Activated CD4-positive, alpha-beta T cell treated with anti-CD3 and anti-CD28 coated beads for 4 hours (primary cell): ENCODE measurements at regions not wholly inside any gene's neighbourhood (a gene's known extent, or its start where the extent isn't known, plus 50 kb on each side); places are given as distances from the start of the nearest gene placed in this dataset.

ENCODE experiments used
- DNase-seq, 2 donors: peaks; one replicate each; pipeline ENCODE4 v3.0.0-alpha.2; 2020

DNA sequence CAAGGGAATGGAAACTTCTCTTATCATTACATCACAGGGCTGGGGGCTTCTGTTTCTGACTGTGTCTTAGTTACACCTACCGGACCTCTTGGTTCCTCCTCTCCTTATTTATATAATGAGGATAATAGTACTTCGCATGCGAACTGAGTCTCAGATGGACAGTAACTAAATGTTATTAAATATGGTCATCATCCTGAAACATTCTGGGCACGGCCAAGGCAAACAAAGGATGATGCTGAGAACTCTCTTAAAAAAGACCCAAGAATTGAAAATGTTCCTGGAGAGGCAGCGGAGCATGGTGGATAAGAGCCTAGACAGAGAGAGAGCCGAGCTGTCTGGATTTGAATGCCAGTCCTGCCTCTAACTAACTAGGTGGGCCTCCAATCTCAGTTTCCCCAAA is 119.8 kb upstream of the SASH1 start:
- no peak for DNase-seq

DNA sequence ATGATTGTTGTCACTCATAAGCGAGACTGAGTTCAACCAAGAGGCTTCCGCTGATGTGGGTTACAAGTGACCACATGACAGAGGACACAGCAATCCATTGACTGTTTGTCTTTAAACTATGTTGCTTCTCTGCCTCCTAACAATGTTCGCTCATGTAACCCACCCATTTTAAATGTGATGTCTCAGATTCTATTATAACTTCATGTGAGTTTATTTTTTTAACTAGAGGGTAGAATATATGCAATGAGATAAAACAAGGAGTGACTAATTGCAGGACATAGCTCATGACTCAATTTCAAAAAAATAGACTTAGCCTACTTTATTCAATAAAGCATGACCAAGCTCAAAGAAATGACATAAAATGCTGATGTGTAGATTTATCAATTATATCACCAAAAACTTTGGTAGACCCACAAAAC is 119.2 kb upstream of the SASH1 start:
- DNase-seq: no peak

DNA sequence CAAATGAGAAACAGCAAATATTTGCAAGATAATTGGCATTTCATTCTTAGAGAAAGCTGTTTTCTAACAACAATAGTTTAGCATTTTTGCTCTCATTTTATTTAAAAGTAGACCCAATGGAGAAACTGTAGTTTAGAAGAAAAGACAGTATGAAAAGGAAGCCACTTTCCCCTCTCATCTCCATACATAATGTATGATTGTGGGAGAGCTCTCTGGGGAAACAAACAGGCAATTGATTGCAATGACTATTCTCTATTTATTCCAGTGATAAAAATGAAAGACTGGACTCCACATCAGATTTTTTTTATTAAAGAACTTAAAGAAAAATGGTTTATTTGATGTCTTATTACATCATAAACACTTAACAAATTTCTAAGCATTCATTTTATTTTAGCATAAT is 116.8 kb upstream of the SASH1 start:
- DNase-seq: no peak

DNA sequence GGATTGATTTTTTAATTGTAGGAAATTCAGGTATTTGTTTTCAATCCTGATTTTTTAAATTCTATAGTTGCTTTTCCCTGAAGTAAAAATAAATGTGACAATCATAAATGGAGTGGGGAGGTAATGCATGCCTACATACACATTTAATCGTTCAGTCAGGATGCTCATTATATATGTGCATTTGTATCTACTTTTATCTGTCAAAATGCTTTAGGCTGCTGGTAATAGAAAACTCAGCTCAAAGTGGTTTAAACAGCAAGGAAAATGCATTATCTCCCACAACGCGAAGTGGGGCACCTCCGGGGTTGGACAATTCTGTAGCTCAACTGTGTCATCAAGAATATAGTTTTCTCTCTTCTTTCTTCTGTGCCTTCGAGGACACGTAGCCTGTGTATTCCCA is 116.4 kb upstream of the SASH1 start:
- DNase-seq: no peak

DNA sequence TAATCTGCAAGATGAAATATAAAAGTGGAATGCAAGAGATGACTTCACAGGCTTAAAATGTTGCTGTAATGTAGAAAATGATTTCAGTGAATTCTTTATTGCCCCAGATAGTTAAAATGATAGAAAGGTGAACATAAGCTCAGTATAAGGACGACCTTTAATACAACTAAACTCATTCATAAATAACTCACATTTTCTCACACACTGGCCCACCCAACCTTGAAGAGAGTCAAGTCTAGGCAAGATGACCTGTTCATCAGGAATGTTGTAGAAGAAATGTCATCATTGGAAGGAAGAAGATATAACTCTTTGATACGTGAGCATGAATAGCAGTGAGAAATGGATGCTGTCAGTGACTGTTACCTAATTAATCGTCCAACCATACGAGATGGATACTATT is 111.1 kb upstream of the SASH1 start:
- DNase-seq: no peak

DNA sequence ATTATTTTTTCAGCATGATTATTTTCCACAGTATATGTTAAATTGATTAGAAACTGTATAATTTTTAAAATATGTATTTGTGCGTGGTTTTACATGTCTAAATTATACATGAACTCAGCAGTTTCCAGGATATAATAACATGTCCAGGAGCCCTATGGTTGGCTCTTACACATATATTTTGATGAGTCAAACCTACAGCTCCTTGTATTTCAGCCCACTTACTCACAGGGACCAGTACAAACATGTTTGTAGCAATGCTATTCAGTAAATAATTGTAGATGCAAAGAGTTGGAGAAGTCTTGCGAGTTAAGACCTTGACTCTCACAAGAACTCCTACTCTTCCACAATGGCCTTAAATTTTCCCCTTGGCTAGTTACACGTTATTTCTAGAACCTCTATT is 107.2 kb upstream of the SASH1 start:
- no peak for DNase-seq

DNA sequence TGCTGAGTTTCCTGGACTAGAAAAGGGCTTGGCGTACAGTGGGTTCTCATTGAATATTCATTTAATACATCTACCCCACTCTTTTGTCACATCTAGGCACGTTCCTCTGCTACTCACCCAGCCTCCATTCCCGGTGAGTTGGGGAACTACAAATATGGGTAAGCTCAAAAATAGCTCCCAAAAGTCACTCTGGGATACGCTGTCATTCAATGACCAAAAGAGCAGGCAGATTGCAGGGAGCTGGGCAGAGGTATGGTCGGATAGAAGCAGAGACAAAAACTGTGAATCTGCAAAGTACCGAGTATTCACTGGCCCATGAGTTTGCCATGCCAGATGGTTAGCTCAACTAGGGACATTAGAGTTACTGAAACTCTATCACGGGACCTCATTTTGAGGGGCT is 103.9 kb upstream of the SASH1 start:
- no peak for DNase-seq

DNA sequence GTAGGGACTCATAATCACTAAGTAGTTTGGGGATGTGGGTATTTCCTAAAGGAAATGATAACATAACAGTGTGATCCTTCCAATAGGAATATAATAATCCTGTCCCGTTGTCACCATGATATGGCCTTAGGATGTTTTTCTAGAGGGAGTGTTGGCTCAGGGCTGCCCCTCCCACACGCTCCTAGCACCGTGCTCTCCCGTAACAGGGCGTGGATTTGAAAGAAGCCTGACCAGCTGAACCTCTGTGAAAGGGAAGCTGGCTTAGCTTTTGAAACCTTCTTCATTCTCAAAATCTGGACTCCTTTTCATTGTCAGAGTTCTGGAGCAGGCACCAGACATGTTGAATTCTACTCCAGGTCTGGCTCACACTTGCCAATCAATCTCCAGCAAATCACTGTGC is 103.4 kb upstream of the SASH1 start:
- DNase-seq: no peak

DNA sequence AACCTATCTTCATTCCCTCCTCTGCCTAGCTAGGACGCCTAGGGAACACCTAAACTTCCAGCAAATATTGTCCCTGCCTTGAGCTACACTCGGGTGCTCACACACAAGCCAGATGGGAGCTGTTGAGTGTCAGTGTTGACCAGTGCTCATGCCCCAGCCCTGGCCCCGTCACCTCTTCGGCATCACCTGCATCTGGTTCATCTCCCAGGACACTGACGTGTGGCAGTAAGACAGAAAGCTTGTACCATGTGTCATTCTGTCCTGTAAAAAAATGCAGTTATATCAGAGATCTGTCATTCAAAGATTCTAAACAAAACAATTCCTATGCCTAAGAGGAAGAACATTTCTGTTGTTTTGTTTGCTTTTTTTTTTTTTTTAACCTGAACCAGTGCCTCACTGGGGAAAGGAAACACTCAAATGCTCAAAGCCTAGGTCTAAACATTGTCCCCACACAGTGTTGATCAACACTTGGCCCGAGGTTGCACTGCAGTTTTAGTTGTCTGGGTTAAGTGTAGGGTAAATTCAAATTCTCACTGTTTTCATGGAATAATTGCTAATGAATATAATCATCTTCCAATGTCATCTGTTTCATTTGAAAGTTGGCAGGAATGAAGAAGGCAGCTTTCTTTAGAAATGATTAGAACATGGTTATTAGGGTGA is 102.7 kb upstream of the SASH1 start:
- DNase-seq: no peak

DNA sequence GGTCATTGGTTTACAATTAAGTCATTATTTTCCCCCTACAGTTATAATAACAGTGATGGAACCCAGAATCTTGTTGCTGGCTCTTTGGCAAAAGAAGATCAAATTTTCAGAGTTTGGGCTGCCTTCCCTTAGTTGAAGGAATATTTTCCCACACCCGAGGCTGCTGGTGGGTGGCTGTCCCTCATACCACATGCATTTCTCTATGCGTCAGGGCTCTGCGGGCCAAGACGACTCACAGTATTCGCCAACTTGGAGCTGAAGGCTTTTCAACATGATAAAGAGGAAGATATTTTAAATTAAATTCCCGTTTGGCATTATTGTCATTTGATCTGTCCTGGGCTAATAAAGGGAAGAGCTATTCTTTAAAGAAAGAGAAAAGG is 102.2 kb upstream of the SASH1 start:
- no peak for DNase-seq

DNA sequence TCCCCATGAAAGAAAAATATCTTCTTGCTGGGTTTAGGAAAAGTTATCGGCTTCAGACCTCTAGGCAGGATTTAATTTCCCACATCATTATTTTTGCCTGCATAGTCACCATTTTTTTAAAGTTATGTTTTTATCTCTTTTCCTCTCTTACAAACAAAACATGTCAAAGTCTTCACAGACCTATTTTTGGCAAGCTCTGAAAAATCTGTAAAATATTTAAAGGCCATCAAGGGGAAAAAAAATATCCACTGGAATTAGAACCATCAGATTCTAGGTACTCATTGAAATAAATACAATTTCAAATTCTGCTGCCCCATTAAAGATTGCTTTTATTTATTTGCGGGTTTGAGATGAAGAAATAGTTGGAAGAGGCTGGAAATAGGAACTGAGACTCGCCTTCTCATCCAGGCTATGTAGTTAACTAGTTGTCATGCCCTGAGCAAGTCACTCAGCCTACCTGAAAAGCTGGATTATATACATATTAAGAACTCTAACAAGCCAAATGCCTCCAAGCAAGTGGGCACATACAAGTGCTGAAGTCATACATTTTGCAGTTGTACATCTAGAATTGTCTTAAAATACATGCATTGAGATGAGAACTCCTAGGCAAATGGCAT is 101.7 kb upstream of the SASH1 start:
- no peak for DNase-seq

DNA sequence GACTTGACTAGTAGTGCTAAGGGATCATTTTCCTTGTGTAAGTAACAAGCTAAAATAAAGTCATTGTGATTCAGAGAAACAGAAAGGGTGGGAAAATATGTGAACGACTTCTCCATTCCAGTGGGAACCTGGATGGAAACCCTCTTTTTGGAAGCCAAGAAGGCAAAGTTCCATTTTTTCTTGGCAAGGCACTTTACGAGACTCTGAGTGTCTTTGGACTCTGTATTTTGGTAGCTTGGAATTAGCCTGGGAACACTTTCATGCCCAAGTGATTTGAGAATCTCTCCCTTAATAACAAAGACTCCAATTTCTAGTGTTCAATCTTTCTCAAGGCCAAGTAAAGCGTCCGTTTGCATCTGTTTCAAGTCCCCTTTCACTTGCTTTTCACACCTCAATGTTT is 100.5 kb upstream of the SASH1 start:
- no peak for DNase-seq

DNA sequence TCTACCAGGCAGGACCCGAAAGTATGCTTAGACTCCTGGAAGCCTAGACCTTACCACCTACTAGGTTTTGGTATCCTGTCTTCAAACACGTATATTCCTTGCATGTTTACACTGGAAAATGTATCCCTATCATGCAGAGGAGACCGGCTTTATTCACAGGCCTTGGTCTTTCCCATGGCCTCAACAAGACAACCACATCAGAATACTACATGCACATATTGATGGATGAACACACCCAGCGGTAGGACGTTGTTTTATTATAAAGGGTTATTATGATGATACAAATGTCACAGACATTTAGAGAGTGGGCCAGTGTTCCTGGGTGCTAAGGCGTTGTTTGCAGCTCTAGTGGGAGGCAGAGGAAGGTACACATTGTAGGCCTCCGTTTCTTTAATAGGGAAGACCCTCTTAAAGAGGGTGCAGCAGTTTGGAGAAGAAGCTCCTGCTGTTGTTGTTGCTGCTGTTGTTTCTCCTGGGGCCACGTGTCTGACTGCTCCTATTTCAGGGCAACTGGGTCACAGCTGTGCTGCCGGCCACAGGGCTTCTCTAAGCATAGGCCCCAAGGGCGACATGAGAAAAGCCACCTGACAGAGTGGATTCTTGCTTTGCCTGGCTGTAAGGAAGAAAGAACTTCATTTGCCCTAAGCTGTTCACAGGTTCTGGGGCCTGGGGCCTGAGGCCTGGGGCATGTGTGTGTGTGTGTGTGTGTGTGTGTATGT is 98.3 kb upstream of the SASH1 start:
- no peak for DNase-seq

DNA sequence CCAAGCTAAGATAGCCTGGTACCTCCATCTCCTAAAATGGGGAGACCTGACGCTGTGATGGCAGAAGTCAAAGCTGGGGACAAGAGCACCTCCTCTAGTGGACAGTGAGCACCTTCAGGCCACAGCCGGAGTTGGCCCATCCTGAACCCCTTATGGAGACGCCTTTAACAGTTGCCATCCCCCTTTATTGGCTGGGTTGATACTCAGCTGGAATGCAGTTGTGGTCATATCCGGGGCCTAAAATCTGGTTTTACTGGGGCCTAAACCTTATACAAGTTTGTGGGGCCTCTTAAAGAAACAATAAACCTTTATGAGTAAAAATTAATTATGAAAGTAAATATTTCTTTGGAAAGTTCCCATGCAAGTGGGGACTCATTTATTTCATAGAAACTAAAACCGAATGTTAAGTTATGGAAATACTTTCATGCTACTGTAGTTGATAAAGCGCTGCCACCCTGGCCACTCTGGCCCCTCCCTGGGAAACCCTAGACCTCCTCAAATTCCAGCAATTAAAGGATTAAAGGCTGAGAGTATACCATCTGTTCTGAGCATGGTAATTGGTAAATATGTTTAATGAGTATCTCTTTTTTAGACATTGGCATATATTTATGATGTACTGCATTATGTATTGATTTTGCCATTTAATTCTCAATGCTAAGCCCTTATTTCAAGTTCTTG is 95.1 kb upstream of the SASH1 start:
- DNase-seq: no peak

DNA sequence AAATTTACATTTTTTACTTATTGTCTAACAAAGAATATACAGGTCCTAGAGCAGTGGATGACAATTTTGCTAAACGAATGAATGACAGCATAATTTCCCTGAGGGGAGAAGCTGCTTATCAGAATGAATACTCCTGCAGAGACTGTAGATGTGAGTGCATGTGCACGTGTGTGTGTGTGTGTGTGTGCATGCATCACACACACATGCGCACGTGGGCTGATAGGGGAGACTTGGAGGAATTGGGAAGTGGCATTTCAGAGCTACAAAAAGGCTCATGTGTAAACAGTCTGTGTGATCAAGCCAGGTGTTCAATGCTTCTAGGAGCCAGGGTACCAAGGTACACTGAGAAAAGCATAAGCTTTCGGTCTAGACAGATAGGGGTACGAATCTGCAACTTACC is 93.5 kb upstream of the SASH1 start:
- no peak for DNase-seq

DNA sequence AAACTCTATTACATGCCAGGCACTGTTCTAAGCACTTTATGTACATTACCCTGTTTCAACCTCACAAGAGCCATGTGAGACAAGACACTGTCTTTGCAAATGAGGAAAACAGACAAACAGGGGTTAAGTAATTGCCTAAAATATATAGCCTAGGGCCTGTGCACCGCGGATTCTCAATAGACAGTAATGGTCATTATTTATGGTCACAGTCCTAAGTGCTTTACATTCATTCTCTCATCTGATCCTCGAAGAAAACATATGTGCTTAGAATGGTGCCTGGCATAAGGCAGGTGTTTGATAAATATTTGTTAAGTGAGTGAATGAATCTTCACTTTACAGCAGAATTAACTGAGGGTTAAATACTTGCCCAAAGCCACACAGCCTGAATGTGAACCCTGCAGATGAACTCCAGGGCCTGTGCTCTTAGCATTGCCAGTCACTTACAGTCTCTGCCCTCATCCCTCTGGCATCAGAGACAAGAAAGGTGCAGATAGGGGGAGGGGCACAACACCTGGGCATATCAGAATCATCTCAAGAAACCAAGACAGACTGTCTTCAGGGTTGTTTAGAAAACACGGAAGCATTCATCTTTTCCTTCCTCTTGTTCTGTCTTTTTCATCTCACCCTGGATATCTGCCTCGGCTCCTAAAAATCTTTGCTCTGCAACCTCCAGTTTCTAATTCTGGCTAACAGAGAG is 92.8 kb upstream of the SASH1 start:
- no peak for DNase-seq

DNA sequence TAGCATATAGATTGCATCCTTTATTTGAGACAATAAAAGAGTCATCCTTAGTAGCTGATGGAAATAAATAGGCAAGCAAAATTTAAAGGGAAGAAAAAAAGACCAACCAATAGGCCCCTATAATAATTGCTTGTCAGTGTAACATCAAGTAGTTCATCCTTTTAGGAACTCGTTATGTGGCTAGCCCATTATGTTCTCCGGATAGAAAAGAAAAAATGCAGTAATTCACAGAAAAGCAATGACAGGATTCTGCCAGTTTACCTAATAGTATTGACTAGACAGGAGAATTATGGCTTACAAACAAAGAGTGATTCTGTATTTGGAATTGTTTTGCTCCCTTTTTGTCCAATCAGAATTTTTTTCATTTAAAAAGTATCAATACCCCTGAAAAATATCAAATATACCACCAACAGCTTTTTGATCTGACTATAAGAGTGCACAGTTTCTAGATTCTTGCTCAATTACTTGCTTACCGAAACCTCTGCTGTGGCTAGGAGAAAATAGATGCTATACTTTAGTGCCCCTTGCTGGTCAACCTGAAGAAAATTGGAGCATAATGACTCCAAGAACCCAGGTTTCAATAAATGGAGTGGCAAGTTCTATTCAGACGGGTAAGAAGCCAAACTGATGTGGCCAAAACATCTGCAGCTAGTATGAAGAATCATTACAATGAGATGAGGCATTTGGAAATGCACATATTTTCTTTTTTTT is 91.5 kb upstream of the SASH1 start:
- DNase-seq: no peak

DNA sequence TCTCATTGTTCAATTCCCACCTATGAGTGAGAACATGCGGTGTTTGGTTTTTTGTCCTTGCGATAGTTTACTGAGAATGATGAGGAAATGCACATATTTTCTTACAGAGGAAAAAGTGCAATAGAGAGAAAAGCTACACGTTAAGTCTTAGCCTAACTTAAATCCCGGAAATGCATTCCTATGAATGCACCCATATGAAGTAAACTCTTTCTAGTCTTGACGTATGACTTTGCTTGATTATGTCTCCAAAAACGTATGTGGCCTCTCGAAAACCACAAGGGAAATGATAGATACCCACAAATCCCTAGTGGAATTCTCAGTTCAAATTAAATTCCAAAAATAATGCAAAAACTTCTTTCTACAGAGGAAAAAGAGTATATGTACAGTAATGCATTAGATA is 90.7 kb upstream of the SASH1 start:
- DNase-seq: no peak

DNA sequence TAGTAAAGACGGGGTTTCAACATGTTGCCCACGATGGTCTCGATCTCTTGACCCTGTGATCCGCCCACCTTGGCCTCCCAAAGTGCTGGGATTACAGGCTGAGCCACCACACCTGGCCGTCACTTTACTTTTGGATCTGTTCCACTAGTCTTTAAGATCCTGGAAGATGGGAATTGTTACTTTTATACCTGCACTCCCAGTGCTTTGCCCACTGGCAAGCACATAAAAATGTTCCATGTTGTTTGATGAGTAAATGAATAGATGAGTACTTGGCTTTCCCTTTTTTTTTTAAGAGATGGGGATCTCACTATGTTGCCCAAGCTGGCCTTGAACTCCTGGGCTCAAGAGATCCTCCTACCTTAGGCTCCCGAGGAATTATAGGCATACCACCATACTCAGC is 84.8 kb upstream of the SASH1 start:
- no peak for DNase-seq

DNA sequence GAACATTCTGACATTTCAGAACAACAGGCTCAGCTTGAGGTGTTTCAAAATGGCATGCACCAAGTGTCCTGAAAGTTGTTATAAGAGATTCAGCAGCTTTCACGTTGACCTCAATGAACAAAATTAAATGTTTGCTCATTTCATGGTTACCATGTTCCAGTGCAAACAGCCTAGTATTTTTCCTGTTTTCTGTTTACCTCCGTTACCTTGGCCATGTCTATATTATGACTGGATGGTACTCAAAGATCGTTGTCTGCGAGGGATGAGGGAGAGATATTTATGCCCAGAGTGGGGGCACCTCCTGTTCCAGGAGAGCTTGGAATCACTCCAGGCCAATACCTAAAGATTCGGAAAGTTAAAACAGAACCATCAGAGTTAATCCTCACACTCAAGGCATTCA is 83.8 kb upstream of the SASH1 start:
- no peak for DNase-seq

DNA sequence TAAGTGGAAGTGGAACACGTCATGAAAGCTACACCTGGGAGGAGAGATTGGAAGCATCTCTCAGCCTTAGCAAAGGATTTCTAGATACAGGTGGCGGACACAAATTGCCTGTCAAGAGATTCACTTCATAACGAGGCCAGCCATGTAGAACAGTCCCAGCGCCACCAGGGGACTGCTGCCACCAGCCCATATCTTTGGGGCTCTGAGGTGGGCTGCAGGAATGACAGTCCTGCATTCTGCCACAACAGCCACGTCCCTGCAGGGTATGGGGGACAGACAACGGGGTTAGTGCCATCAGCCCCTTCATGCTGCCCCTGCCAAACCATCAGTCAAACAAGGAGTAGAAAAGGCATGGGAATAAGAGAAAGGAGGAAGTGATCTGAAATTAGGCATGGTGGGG is 81.2 kb upstream of the SASH1 start:
- DNase-seq: no peak

DNA sequence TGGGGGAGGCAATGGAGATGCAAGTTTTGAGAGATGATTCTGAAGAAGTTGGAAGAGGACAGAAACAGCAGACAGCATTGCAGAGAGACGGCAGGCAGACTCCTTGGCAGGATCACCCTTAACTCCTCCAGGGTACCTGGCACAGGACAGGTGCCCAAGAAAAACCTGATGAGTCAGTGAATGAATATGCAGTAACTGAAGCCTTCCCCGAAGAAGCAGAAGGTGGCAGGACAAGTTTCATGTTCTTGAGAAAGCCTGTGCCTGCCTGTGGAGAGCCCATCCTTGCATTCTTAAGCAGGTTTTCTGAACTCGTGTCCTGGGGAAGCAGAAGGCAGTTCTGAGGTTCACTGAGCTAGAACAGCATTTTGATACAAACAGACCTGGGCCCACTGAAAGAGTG is 79.6 kb upstream of the SASH1 start:
- no peak for DNase-seq

DNA sequence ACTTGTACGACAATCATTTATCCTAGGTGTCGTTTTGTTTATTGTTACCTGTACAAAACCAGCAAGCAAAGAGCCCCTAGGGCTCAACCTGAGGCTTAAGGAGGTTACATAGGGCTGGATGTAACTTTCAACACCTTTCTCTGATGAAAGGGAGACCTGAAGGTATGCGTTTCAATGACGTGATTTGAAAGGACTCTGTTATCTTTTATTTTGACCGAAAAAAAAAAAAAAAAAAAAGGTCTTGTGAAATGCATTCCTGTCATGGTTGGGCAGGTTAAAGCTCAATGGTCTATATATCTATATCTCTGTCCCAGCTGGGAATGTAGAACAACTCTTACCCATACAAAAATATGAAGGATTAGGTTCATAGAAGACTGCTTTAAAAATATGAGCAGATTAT is 78.7 kb upstream of the SASH1 start:
- DNase-seq: no peak
